Liver (tissue), 8 donors: ENCODE measurements at regions not wholly inside any gene's neighbourhood (a gene's known extent, or its start where the extent isn't known, plus 50 kb on each side); places are given as distances from the start of the nearest gene placed in this dataset.

Experiments used
- DNase-seq: peaks from one replicate; pipeline ENCODE4 v3.0.0-alpha.2; 2017; ENCODE audit warnings: low spot score
- H3K27ac ChIP-seq, 2 donors: one replicate each; pipeline ENCODE4 v1.7.0; 2013; ENCODE audit warnings: inconsistent platforms in 2 of 2, low read length in 2 of 2, control low read depth in 1 of 2, low read depth in 1 of 2, mild to moderate bottlenecking in 1 of 2
- H3K27me3 ChIP-seq, 4 donors: one replicate each; pipeline versions ENCODE4 v1.6.1 to v1.7.0; 2013; ENCODE audit warnings: low read length in 3 of 4, inconsistent platforms in 1 of 4, mild to moderate bottlenecking in 1 of 4, moderate library complexity in 1 of 4; ENCODE audit not compliant: control insufficient read depth in 4 of 4, insufficient read depth in 4 of 4
- H3K36me3 ChIP-seq, 4 donors: one replicate each; pipeline versions ENCODE4 v1.6.1 to v1.7.0; 2013; ENCODE audit warnings: low read length in 3 of 4, mild to moderate bottlenecking in 3 of 4, low read depth in 1 of 4, moderate library complexity in 1 of 4; ENCODE audit not compliant: control insufficient read depth in 4 of 4, insufficient read depth in 3 of 4
- H3K4me1 ChIP-seq, 4 donors: one replicate each; pipeline versions ENCODE4 v1.6.1 to v1.7.0; 2013; ENCODE audit warnings: low read length in 3 of 4, mild to moderate bottlenecking in 3 of 4, moderate library complexity in 1 of 4; ENCODE audit not compliant: control insufficient read depth in 4 of 4, insufficient read depth in 4 of 4
- H3K4me3 ChIP-seq, 3 donors: one replicate each; pipeline versions ENCODE4 v1.6.1 to v1.7.0; 2013; ENCODE audit warnings: low read length in 3 of 3, control low read depth in 1 of 3, low read depth in 1 of 3, mild to moderate bottlenecking in 1 of 3
- H3K9ac ChIP-seq, 2 donors: one replicate each; pipeline ENCODE4 v1.7.0; 2013; ENCODE audit warnings: low read length in 2 of 2, mild to moderate bottlenecking in 2 of 2, moderate library complexity in 2 of 2, control low read depth in 1 of 2, low read depth in 1 of 2
- H3K9me3 ChIP-seq, 4 donors: one replicate each; pipeline versions ENCODE4 v1.6.1 to v1.7.0; 2013; ENCODE audit warnings: low read length in 3 of 4; ENCODE audit not compliant: control insufficient read depth in 4 of 4
- ATF3 ChIP-seq: IDR thresholded peaks from 2 replicates; pipeline ENCODE4 v1.6.1; 2016; ENCODE audit warnings: antibody characterized with exemption
- CTCF ChIP-seq: fragments of 150-350 bp; IDR thresholded peaks from 2 replicates; pipeline ENCODE4 v1.5.1; 2017; ENCODE audit warnings: improper control_type of control experiment, low read depth, low read length; ENCODE audit not compliant: missing input control
- EGR1 ChIP-seq, 2 donors: IDR thresholded peaks; 2 replicates each; pipeline ENCODE4 v1.6.1; 2016 to 2018; ENCODE audit warnings: antibody characterized with exemption in 2 of 2, low read depth in 2 of 2
- FOXA1 ChIP-seq: IDR thresholded peaks from 2 replicates; pipeline ENCODE4 v1.6.1; 2016; ENCODE audit warnings: antibody characterized with exemption
- FOXA2 ChIP-seq: IDR thresholded peaks from 2 replicates; pipeline ENCODE4 v1.6.1; 2016; ENCODE audit warnings: antibody characterized with exemption
- GABPA ChIP-seq, 2 donors: IDR thresholded peaks in 1 of 2; conservative IDR thresholded peaks in 1 of 2; 2 replicates each; pipeline ENCODE4 v1.6.1; 2016; ENCODE audit warnings: antibody characterized with exemption in 2 of 2, mild to moderate bottlenecking in 1 of 2, moderate library complexity in 1 of 2
- HNF4A ChIP-seq, 2 donors: conservative IDR thresholded peaks; 2 replicates each; pipeline ENCODE4 v1.6.1; 2016; ENCODE audit warnings: antibody characterized with exemption in 2 of 2, mild to moderate bottlenecking in 2 of 2
- HNF4G ChIP-seq: IDR thresholded peaks from 2 replicates; pipeline ENCODE4 v1.6.1; 2016; ENCODE audit warnings: antibody characterized with exemption
- JUND ChIP-seq, 2 donors: IDR thresholded peaks; 2 replicates each; pipeline ENCODE4 v1.6.1; 2016; ENCODE audit warnings: antibody characterized with exemption in 2 of 2
- MAX ChIP-seq: IDR thresholded peaks from 2 replicates; pipeline ENCODE4 v1.6.1; 2016; ENCODE audit warnings: antibody characterized with exemption
- NR2F2 ChIP-seq: IDR thresholded peaks from 2 replicates; pipeline ENCODE4 v1.6.1; 2016; ENCODE audit warnings: antibody characterized with exemption
- RAD21 ChIP-seq, 2 donors: IDR thresholded peaks; 2 replicates each; pipeline ENCODE4 v1.6.1; 2016; ENCODE audit warnings: antibody characterized with exemption in 2 of 2, mild to moderate bottlenecking in 2 of 2
- REST ChIP-seq: IDR thresholded peaks from 2 replicates; pipeline ENCODE4 v1.6.1; 2016; ENCODE audit warnings: antibody characterized with exemption, mild to moderate bottlenecking
- TAF1 ChIP-seq: conservative IDR thresholded peaks from 2 replicates; pipeline ENCODE4 v1.6.1; 2016; ENCODE audit warnings: antibody characterized with exemption, mild to moderate bottlenecking
- YY1 ChIP-seq: IDR thresholded peaks from 2 replicates; pipeline ENCODE4 v1.6.1; 2016; ENCODE audit warnings: antibody characterized with exemption, mild to moderate bottlenecking
- ZBTB33 ChIP-seq: IDR thresholded peaks from 2 replicates; pipeline ENCODE4 v1.6.1; 2016; ENCODE audit warnings: antibody characterized with exemption
- WGBS: extraction: QIAGEN DNeasy Blood & Tissue Kit; methylation state at CpG from one replicate; pipeline ENCODE4 v1.1.7; 2013; 5-methylcytosine and 5-hydroxymethylcytosine counted together
- donor health status: healthy.
- donor health status: healthy.
- donor health status: healthy.
- donor health status: healthy.
- donor health status: healthy.

GRCh38 chr10:71042216-71042615 lies 153.9 kb upstream of the PCBD1 start (continued):
- TF ChIP-seq REST (no peak), CTCF (no peak), FOXA1 (no peak), MAX (no peak), JUND (IDR thresholded peaks at IDR 0.05) (no peak)

GRCh38 chr10:71042699-71043098 lies 154.3 kb upstream of the PCBD1 start:
- DNase-seq: no peak
- Histone ChIP-seq H3K27me3 (no peaks in the 10 kb centered on the region), H3K36me3 (no peaks in the 10 kb centered on the region), H3K4me1 (no peaks in the 10 kb centered on the region), H3K27ac (no peak overlapping the region), H3K9ac (no peak overlapping the region), H3K4me3 (no peak overlapping the region), H3K9me3 (no peaks in the 10 kb centered on the region)
- 72% methylated on average over 5 of the region's 5 CpGs for WGBS
- TF ChIP-seq EGR1 (IDR thresholded peaks at IDR 0.05; ENCODE audit: low read depth in 2 of 2): no peak
- no peak for TF ChIP-seq GABPA (IDR thresholded peaks at IDR 0.05 in 1 of 2, conservative IDR thresholded peaks at IDR 0.05 in 1 of 2)
- TF ChIP-seq HNF4A (conservative IDR thresholded peaks at IDR 0.05): no peak
- TF ChIP-seq TAF1: no peak
- TF ChIP-seq REST: no peak
- no peak for TF ChIP-seq JUND (IDR thresholded peaks at IDR 0.05)
- no peak for TF ChIP-seq NR2F2
- TF ChIP-seq ATF3: no peak
- no peak for TF ChIP-seq YY1
- no peak for TF ChIP-seq RAD21 (IDR thresholded peaks at IDR 0.05)
- TF ChIP-seq FOXA1: no peak
- no peak for TF ChIP-seq HNF4G
- no peak for TF ChIP-seq ZBTB33
- no peak for TF ChIP-seq CTCF
- TF ChIP-seq FOXA2: no peak
